ENCODE measurements at regions not wholly inside any gene's neighbourhood (a gene's known extent, or its start where the extent isn't known, plus 50 kb on each side); places are given as distances from the start of the nearest gene placed in this dataset.

DNA sequence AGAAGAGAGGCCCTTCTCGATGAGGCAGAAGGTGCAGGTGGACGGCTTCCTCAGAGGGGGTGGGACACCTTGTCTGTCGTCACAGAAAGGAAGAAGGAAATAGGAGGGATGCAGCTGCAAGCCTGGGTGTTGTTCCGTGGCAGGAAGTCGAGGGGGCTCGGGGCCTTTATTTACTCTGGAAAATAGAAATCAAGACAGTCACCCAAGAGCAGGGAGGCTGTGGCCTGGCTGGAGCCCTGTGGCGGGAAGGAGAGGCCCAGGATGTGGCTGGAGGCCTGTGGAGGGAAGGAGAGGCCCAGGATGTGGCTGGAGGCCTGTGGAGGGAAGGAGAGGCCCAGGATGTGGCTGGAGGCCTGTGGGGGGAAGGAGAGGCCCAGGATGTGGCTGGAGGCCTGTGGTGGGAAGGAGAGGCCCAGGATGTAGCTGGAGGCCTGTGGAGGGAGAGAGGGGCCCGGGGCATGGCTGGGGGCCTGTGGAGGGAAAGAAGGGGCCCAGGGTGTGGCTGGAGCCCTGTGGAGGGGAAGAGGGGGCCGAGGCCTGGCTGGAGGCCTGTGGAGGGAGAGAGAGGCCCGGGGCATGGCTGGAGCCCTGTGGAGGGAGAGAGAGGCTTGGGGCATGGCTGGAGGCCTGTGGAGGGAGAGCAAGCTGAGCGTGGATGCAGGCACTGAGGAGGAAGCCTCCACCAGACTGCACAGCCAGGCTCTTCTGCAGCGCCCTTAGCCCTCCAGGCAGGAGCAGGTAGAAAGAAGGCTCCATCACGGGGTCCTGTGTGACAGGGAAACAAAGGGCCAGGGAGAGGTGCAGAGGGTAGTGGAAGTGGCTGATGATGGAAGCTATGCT lies 97.3 kb upstream of the SFMBT2 start:
- peak; percentile 23 for DNase-seq

DNA sequence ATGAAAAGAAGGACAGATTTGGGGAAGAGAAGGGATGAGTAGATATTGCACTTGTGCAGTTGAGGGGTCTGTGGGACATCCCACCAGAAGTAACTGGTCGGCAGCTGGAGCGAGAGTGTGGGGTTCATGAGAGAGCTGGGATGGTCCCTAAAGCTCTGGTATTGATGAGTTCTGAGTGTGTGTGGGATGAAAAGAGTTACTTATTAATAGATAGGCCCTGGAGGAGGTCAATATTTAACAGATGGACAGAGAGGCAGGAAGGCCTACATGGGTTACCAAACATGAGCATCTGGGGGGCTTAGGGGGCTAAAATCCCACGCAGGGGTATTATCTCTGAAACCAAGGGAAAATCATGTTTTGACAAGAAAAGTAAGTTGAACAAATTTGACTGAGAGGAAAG lies 95.7 kb upstream of the SFMBT2 start:
- DNase-seq = no peak

DNA sequence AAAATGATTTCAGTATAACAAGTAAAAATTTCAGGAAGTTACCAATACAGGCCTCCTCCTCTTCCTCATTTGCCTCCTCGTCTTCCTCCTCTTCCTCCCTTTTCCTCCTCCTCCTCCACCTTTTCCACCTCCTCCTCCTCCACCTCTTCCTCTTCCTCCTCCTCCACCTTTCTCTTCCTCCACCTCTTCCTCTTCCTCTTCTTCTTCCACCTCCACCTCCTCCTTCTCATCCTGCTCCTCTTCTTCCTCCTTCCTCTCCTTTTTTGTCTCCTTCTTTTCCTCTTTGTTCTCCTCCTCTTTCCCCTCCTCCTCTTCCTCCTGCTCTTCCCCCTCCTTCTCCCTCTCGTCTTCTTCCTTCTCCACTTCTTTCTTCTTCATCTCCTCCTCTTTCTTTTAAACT lies 94.4 kb upstream of the SFMBT2 start:
- DNase-seq = no peak

DNA sequence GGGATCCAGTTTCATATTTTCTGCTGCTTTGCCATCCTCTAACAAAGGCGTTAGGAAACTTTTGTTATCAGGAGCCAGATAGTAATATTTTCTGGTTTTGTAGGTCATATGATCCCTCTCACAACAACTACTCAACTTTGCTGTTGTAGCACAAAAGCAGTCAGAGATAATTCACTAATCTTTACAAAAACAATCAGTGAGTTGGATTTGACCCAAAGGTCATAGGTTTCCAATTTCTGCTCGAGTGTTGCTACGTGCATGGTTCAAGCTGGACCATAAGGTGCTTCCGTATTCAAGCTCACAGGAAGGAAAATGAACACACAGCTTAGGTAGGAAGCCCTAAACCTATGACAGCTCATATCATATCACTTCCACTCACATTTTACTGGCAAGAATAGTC lies 92.4 kb upstream of the SFMBT2 start:
- DNase-seq = no peak

DNA sequence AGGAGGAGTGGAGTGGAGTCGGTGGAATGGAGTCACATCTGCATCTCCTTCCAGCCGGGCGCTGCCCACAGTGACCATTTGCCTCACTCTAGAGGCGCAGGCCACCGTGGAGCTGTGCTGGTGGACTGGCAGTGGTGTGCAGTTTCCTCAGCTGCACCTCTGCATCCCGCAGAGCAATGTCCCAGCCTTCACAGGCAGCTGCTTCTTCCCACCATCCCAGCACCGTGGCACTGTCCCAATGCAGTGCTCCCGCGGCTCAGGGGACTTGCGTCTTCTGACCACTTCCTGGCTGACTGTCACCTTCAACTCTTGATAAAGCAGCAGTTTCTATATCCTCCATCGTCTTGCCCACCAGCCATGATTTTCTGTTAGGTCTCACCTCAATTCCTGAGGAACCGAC lies 90.3 kb upstream of the SFMBT2 start:
- DNase-seq = no peak

DNA sequence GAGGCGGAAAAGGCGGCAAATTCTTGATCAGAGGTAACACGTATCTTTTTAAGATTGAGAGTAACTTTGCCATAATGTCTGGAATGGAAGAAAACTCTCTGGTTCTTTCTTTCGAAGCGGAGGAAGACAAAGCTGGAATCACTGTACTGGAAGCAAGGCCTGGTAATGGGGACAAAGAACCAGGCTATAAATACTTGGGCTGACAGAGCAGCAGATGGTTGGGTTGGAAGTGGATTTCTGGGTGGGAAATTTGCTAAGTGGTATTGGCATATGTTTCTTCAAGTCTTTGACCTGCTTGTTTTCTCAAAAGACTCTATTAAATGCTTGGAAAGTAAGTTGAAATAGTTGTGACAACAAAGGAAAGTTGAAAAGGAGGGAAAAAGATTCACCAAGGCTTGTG lies 87.3 kb upstream of the SFMBT2 start:
- no peak for DNase-seq

DNA sequence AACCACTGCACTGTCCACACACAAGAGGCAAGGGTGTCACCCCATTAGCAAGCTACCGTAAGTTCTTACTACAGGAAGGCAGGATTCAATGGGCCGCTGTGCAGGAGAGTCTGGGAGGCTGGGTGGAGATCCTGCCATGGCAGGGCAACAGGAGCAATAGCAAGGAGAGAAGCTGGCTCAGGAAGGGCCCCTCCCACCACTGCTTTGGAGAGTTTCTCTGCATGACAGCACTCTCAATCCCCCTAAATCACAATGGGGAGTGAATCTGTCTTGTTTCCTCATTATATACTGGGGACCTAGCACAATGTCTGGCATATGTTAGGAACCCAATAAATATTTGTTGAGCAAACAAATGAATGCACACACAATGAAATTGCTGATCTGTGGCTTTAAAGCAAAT lies 83.2 kb upstream of the SFMBT2 start:
- no peak for DNase-seq

DNA sequence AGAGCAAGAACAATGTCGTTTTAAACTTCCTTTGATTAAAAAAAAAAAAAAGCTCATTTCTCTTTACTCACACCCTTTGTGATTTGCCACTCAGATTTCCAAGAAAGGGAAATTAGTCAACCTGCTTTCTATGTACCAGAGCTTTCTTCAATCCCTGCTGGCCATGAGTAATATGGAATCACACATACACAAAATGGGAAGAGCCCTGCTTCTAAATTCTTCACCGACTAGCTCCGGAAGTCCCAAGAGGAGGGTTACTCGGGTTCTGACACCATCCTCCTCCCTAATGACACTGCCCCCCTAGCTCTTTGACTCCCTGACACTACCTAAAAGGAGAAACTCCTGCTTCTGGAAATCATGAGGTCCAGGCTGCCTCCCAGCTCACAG lies 81.8 kb upstream of the SFMBT2 start:
- DNase-seq = no peak

DNA sequence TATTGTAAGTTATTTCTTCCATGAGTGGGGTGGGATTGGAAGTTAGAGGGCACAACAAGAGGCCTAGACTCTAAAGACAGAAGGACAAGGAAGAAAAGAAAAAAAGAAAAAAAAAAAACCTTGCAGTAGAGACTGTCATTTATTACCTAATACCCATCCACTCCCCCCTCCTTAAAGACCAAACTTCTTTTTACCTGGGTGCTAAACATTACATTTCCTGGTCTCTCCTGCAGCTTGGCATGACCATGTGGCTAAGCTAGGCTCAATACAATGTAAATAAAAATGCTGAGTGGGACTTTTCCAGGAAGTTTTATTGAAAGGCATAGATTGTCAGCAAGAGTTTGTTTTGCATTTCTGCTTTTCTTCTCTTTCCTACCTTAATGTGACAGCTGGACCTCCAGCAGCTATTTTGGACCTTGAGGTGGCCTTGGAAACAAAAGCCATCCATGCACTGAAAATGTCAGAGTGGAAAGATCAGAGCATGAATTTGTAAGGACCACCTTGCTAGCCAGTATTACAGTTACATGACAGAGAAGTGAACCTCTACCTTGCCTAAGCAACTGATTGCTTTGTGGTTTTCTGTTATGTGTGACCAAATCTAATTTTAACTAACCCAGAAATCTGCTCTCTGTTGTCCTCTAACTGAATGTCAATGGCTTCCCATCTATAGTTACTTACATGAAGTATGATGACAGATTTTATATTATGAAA lies 81.3 kb upstream of the SFMBT2 start:
- DNase-seq = no peak

DNA sequence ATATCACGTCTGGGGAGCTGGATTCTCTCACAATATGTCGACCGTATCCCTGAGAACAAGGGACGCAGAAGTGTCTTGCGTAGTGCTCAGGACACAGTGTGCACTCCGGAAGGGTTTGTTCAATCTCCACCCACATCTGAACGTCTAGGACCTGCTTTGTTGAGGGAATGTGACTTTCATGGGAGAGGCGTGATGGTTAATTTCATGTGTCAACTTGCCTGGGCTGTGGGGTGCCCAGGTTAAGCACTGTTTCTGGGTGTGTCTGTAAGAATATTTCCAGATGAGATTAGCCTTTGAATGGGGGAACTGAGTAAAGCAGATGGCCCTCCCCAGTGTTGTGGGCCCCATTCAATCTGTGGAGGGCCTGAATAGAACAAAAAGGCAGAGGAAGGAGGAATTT lies 80.4 kb upstream of the SFMBT2 start:
- DNase-seq = no peak

DNA sequence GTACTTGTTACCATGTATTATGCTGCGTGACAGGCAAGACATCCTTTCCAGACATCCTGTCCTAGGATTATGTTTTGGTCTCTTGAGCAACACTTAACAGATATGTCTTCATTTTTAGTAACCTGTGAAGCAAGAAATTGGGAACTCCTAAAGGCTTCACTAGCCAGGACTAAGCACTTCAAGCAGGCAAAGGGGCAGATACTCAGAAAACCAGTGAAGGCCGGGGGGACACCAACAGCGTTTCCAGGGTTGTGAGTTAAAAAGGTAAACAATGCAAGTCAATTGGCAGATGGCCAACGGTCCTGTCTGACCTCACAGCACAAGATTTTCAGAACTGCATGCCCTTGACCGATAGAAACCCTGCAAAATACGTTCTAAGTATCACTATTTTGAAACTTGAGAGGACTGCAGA lies 77.6 kb upstream of the SFMBT2 start:
- no peak for DNase-seq

DNA sequence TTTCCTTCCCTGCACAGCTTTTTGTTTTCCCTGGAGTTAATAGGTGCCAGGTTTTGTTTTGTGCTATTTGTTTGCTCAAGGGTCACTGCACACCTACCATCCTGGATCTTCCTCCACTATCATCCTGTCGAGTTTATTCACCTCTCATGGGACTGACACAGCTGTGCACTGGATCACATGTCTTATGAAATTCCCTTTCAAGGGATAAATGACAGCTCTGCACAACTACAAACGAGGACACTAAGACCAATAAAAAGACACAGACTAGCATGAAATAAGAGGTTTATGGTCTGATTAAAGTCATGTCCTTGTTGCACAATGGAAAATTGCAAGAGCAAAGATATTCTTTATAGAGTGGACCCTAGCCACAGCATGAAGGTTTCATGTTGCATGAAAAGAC lies 76.7 kb upstream of the SFMBT2 start:
- DNase-seq = no peak

DNA sequence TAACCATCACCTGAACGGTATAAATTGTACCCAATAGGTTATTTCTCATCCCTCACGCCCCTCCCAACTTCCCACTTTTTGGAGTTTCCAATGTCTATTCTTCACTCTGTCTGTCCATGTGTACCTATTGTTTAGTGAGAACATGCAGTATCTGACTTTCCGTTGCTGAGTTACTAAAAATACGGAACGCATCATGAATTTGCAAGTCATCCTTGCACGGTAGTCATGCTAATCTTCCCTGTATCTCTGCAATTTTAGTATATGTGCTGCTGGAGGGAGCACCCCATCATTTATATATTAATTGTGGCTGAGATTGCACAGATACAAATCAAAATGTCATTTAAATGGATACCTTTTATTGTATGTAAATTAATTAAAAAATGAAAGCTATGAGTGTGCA lies 75.7 kb upstream of the SFMBT2 start:
- no peak for DNase-seq

DNA sequence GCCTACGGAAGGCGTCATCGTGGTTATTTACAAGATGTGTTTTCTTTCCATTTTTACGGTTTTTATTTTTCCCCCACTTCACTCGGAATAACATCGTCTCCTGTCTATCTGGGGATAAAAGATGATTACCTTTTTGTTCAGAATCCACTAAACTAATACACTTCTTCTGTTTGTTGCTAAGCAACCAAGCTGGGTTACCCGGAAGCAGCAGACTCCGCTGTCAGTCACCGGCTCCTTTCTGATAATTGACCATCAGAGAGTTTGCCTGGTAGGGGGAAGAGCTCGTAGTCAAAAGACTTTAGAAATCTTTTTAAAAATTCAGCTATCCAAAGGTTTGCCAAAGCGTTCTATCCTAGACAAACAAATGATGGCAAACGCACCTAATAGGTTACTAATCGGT lies 75.0 kb upstream of the SFMBT2 start:
- no peak for DNase-seq

DNA sequence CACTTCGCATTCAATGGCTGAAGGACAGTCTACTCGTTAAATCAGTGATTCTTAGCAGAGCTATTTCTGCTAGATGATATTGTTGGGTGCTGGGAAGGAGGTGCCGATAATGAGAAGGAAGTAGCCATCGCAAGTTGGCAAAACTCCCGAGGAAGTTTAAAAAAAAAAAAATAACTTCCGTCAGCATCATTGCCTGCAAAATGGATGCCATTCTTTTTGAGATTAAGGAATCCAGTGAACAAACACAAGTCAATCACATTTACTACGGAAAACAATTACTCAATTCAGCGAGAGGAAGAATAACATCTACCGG lies 74.4 kb upstream of the SFMBT2 start:
- DNase-seq = peak; percentile 24

DNA sequence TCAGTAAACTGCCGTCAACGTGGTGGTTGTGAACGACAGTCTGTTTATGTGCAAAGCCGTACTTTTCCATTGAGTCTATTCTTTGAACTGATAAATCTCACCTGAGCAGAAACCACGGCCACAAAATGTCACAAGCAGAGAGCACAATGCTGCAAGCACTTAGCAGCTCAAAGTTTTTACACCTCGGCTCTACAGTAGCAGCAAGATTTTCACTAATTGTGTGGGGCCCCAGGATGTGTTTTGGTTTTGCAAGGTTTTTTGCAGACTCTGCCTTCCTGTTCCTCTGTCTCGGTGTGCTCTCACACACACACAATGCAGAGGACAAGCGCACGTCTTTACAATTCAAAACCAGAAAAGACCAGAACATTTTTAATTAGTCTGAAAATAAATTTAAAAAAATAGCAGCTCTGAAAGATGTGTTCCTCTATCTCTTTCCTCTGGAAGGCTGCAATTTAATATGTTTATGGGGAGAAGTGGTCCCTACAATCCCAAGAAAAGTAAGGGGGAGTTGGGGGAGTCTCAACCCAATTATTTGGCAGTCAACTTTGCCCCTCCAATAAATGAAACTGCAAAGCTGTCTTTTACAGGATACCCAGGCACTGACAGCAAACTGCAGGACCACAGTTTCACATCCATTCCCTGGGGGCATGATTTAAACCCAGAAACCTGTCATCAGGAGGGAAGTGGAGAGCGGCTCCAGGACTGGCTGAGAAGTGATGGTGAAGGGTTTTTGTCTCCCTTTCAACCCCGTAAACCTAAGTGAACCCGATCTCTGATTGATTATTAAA lies 73.8 kb upstream of the SFMBT2 start:
- DNase-seq = peak; percentile 72

DNA sequence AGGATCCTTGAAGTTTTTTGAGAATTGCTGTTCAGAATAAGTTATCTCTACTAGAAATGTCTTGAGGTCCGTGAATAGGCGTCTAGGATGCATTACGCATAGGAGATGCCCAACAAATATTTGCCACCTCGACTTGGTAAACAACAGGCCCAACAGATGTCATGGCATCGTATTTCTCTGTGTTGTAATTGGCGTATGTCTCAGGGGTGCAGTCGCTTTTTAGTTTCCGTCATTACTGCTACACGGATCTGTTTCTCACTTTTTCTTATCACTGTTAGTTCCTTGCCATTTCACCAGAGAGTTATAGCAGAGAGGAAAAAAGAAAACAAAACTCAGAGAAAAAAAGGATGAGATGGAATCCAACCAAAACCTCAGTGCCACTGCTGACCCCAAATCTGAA lies 73.0 kb upstream of the SFMBT2 start:
- DNase-seq = peak; percentile 28

DNA sequence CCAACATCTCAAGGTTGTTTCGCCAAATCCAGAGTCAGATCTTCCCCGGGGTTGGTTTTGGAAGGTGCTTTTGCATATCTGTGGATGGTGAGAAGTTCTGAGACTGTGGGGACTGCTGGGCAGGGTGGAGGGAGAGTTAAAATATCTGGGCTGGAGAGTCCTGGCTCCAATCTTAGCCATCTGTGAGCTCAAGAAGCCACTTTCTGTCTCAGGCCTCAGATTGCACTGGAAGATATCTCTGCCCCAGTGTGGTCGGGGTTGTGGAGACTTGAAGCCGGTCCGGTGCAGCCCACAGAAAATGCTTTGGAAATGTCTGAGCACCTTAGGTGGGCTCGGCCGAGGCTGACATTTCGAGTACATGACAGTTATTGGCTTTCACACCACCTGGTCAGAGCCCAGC lies 72.2 kb upstream of the SFMBT2 start:
- no peak for DNase-seq

DNA sequence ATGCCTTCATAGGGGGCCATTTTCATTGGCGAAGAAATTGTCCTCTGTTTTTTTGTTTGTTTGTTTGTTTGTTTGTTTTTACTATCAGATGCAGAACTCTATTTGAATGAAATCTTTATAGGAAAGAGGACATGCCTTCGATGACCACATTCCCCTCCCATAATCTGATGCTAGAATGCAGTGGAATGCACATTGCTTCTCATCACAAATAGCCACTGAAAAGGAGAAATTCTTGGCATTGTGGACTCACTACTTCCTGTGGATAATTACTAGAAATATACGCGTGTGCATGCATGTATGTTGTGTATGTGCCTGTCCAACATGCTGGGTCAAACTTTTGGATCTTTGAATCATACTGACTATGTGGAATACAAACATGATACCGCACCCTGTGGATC lies 70.5 kb upstream of the SFMBT2 start:
- DNase-seq = no peak

DNA sequence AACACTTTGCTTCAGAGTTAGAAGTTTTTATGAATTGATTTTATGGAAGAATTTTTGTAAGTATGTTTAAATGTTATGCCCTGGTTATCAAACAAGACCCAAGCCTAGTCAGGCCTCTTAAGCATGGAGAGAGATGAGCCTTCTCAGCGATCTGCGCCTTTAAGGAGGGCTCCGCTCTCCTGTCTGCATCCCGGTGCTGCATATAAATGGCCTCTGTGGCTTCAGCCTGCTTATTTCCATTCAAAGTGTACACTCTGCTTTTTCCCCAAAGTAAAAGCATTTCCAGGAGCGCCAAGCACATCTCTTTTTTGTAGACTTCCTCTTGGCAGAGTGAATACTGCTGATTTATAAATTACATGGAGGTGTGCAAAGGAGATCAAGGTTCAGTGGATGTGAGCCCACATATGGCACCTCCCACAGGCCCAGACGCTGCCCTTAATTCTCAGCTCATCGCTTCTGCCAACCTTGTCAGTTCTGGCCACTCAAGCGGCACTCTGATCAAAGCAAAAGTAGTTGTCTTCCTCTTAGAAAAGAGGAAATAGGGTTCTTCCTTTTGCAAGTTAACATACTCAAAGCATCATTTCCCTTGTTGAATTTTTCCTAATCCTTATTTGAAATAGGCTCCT lies 70.0 kb upstream of the SFMBT2 start:
- no peak for DNase-seq

DNA sequence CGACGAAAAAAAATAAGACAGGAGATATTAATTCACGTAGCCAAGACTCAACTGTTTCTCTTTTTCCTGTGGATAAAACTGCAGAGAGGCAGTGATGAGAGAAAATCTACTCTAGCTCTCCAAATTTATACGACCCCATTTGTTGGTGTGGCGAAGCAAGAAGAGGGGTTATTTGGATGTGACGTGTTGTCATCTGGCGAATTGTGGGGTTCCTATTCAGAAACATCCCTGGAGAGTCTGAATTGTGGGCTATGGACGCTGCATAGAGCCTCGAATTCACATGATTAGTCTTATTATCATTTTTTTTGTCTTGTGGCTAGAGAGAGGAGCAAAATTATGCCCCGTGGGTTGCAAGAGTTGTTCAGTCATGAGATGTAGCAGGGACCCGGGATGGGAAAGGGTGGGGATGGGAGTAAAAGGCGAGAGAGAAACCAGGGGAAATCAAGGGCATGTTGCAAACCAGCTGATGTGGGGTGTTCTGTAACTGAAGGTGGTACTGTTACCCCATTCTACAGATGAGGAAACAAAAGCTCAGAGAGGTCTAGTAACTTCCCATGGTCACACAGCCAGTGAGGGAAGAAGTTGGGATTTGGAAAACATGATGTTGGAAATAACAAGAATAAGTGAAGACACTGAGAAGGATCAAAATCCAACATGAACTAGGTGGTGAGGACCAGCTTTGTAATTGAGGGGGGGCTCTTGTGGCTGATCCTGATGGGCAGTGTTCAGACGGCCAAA lies 69.2 kb upstream of the SFMBT2 start:
- no peak for DNase-seq

DNA sequence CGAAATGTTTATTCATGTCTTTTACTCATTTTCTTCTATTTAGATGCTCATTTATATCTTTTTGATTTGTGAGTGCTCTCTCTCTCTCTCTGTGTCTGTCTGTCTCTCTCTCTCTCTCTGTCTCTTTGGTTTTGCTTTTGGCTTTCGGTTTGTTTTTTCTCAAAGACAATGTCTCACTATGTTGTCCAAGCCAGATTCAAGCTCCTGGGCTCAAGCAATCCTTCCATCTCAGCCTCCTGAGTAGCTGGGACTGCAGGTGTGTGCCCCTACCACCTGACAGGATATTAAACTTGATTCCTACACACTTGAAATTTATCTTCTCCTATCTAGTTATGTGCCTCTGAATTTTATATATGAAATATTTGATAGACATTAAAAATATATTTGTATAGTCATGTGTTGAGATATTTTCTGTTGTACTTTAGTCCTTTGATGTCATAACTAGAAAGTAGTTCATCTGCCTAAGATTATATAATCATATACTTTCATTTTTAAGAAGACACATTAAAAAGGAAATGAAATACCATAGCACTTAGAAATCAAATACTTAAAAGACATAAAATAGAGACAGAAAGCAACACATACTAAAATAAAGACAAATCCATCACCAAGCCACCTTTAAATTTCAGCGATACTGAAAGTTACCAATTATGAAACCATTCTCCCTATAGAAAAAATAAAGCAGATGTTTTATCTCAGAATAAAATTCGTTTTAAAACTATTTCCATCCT lies 68.1 kb upstream of the SFMBT2 start:
- peak; percentile 14 for DNase-seq

All from CD4-positive, alpha-beta T cell treated with Interleukin-21 for 1 hour (primary cell).